Activated gamma-delta T cell treated with anti-CD3 and anti-CD28 coated beads, Interleukin-2, amount 50 U/mL, for 16 hours (primary cell): ENCODE measurements at regions not wholly inside any gene's neighbourhood (a gene's known extent, or its start where the extent isn't known, plus 50 kb on each side); places are given as distances from the start of the nearest gene placed in this dataset.
"Not testable (repeated sequence)": the region's sequence is repeated elsewhere in the genome, so short reads cannot be mapped to it uniquely, and the experiment has no call there.

Experiments
- DNase-seq: peaks from one replicate; pipeline ENCODE4 v3.0.0-alpha.2; 2020; ENCODE audit warnings: low read depth

- no peak for DNase-seq
These were observed 2045.9 kb upstream of the CELF4 start for GRCh38 chr18:39611381-39612100.

GRCh38 chr18:39607034-39607433, 2041.4 kb upstream of the CELF4 start:
- no peak for DNase-seq

GRCh38 chr18:39604836-39605235, 2039.2 kb upstream of the CELF4 start:
- no peak for DNase-seq

DNA sequence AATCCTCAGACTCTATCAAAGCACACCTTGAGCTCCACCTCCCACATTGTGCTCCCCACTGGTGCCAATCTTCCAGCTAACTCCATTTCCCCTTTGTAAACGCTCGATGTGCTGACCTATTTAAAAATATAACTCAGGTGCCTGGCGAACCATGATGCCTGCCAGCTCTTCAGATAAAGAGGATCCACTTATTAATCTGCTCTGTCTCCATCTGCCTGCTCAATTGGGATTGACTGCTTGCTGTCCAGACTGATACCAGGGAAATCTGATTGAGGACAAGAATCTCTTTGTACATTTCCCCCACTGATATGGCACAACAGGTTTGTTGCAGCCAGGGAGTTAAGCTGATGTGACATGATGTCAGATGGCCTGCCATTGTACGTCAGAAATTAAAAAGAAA, 2036.5 kb upstream of the CELF4 start:
- DNase-seq = no peak

DNA sequence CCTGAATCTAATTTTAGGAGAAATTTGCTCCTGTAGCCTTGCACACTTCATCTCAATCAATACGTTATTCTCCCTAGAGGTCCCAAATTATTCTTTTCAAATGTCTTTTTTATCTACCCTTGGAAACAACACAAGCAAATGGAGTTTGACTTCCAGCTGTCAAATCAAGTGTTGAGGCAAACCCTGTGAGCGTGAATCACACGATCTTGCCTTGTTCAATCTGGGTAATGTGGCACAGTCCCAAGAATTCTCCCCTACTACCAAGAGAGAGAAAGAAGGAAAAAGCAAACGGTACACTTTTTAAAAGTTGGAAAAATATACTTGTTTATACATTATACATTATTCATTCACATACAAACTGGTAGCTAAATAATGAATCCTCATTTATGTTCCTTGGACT, 2035.3 kb upstream of the CELF4 start:
- DNase-seq = no peak

- no peak for DNase-seq
These were observed 2033.7 kb upstream of the CELF4 start for GRCh38 chr18:39599251-39599650.

GRCh38 chr18:39596891-39597290, 2031.3 kb upstream of the CELF4 start:
- no peak for DNase-seq

DNA sequence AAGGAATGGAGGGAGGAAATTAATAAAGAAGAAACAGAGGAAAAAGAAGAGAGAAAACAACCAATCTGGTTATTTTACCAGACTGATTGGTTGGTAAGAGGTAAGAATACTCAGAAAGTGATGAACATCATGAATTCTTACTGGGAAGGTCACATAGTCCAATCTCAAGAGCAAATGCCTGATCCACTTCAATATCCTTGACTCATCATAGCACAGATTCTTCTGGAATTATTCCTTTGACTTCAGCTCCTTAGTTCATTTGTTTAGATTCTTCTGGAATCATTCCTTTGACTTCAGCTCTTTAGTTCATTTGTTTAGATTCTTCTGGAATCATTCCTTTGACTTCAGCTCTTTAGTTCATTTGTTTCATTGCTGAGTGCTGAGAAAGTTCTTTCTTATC, 2030.6 kb upstream of the CELF4 start:
- no peak for DNase-seq

GRCh38 chr18:39594206-39594605, 2028.6 kb upstream of the CELF4 start:
- DNase-seq = no peak

DNA sequence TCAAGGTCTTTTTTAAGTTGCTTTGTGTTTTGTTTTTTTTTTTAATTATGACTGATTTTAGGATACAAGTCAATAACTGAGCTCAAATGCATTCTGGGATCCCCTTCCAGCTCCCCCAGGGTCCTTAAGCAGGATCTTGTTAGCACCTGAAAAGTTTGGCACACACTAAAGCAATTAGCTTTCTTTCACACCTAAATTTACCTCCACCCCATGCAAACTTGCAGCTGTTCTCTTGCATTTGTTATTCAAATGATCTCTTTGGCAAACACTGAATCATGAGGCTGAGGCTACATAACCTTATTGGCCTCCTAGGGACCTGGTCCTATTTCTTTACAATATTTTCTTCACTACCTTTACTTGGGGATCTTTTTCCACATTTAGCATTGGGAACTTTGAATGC, 2026.1 kb upstream of the CELF4 start:
- no peak for DNase-seq

GRCh38 chr18:39589496-39589895, 2023.9 kb upstream of the CELF4 start:
- DNase-seq = no peak

DNA sequence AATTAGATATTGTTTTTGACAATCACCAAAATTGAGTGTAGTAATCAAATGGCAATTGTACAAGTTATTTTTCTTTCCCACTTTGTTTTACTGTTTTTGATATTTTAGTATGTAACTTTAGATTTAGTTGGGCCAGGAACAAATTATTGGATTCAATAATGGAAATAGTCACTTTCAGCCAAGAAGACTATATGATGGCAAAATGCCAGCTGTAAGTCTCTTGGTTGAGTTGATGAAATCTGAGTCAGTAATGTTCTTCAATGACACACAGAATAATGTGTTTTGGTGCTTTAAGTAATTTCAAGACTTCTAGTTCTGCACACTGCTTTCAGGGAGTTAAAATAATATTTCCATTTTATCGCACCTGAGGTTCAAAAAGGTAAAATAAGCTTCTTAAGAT, 2022.0 kb upstream of the CELF4 start:
- no peak for DNase-seq

- DNase-seq = no peak
These were observed 2021.1 kb upstream of the CELF4 start for GRCh38 chr18:39586741-39587140.

DNA sequence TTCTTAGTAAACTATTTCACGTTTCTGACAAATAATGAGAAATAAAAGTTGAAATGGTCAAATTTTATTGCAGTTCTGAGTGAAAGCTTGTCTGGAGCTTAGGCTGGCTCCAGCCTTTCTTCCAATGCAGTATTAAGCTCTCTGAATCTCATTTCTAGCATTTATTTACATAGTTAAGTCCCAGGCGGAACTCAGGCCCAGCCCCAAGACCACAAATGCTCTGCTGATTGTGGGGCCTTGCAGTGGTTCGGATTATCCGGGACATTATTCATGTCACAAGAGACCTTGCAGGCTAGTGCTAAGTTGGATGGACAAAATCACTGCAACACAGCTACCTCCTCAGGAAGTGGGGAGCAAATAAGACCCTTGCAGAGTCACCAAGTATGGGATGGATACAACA, 2009.3 kb upstream of the CELF4 start:
- DNase-seq = no peak

DNA sequence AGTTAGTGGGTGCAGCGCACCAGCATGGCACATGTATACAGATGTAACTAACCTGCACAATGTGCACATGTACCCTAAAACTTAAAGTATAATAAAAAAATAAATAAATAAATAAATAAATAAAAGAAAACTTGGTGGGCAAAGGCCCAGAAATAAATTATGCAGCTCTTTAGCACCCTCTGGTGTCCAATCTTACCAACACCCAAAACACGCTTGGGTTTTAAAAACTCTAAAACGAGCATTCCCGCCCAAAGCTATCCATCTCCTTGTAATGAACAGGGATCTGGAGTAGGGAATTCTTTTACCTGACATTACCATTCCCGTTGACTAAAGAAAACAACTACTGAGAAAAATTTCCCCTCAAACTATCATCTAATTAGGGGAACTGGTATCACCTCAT, 2005.9 kb upstream of the CELF4 start:
- no peak for DNase-seq

DNA sequence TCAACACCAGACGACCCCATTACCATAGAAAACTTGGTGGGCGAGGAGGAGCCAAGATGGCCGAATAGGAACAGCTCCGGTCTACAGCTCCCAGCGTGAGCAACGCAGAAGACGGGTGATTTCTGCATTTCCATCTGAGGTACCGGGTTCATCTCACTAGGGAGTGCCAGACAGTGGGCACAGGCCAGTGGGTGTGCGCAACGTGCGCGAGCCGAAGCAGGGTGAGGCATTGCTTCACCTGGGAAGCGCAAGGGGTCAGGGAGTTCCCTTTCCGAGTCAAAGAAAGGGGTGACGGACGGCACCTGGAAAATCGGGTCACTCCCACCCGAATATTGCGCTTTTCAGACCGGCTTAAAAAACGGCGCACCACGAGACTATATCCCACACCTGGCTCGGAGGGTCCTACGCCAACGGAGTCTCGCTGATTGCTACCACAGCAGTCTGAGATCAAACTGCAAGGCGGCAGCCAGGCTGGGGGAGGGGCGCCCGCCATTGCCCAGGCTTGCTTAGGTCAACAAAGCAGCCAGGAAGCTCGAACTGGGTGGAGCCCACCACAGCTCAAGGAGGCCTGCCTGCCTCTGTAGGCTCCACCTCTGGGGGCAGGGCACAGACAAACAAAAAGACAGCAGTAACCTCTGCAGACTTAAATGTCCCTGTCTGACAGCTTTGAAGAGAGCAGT, 2000.1 kb upstream of the CELF4 start:
- DNase-seq = not testable (repeated sequence)

DNA sequence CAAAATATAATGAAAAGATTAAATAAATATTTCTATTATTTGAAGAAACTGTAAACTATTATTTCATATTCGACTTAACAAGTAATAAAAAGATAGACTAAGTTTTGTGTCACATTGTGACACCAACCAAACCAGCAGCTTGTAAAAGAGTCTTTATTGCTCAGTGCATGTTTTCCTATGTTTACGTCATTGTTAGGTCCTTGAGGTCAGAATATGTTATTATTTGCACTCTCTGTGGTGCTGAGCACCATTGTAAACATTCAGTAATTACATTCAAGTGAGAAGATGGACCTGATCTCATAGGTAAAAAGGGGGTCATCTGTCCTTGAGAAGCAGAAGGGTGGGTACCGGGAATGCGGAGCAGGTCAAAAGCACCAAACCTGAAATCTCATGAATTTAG, 1999.1 kb upstream of the CELF4 start:
- no peak for DNase-seq

DNA sequence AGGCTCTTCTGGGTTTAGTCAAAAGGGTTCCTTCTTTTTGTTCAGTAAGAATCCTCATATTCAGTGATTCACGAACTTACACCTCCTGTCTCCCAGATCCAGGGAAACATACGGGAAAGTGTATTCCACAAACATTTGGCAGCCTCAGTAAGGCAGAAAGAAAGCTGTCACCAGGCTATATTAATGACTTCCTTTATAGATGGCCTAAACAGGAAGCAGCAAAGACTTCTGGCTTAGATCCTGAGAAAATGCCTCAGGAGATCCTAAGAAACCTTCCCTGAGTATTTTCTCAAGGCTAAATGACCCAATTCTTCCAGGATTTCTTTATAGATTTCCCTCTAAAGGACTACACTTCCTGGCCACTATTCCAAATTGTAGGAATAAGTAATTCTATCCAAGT, 1995.5 kb upstream of the CELF4 start:
- DNase-seq = no peak

DNA sequence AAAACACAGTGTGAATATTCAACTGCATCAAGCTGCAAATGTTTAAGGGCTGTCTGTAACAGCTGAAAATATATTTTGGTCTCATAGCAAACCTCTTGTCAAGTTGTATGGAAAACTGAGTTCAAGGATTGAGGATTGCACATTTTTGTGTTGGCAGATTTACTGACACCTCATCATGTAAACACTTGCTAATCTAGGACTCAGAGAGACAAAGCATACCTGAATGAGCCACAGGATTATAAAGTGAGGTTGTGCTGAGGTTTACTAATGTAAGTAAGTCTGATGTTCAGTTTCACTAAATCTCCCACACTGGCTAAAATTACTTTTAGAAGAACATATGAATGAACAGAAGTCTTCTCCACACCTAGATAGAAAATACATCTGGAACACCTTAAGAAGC, 1993.1 kb upstream of the CELF4 start:
- DNase-seq = no peak

DNA sequence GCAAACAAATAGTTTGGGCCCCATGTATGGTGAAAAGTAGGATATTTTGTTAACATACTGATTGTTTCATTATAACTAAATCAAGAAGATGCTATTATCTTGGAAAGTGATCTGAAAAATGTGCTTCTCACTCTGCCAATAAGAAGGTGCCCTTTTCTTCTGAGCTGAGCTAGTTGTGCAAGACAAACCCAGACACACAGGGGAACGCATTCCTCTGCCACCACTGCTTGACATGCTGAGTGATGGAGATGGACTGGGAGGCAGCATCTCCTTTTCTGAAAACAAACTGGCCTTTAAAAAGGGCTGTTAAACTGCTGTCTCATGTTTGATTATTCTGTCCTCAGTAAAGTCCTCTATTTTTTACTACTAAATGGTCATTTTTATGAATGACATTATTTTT, 1989.9 kb upstream of the CELF4 start:
- no peak for DNase-seq

DNA sequence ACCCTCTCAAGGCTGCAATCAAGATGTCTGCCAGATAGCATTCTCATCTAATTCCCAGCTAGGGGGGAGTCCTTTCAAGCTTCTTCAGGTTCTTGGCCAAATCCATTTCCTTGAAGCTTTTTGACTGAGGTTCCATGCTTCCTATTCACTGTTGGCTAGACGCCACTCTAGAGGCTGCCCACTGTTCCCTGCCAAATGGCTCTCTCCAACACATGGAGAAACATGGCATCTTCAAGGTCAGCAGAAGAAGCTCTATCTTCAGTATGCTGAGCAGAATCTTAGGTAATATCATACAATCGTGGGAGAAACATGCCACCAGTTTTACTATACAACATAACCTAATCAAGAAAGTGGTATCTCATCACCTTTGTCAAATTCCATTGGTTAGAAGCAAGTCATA, 1985.1 kb upstream of the CELF4 start:
- no peak for DNase-seq

- no peak for DNase-seq
These were observed 1983.5 kb upstream of the CELF4 start for GRCh38 chr18:39549144-39549543.

GRCh38 chr18:39531659-39532058, 1966.1 kb upstream of the CELF4 start:
- DNase-seq = no peak

GRCh38 chr18:39529358-39529757, 1963.8 kb upstream of the CELF4 start:
- DNase-seq = no peak
